Common myeloid progenitor, CD34-positive (primary cell): ENCODE measurements at regions not wholly inside any gene's neighbourhood (a gene's known extent, or its start where the extent isn't known, plus 50 kb on each side); places are given as distances from the start of the nearest gene placed in this dataset.
"Not testable (repeated sequence)": the region's sequence is repeated elsewhere in the genome, so short reads cannot be mapped to it uniquely, and the experiment has no call there.

Experiments used
- CTCF ChIA-PET: fragments of 350-600 bp; sonication (Branson Sonifier 250); formaldehyde crosslinking; loops from one replicate; lab custom pipeline; 2021; ENCODE audit warnings: antibody characterized with exemption; lab: Charles Lee
- POLR2A ChIA-PET: fragments of 350-600 bp; sonication (Branson Sonifier 250); formaldehyde crosslinking; loops from one replicate; lab custom pipeline; 2021; ENCODE audit warnings: antibody characterized with exemption; lab: Charles Lee
- DNase-seq, 3 donors: peaks; one replicate each; pipeline versions ENCODE4 v3.0.0 to v3.0.0-alpha.2; 2013
- H3K27ac ChIP-seq, 2 experiments: 1 replicate in 1 of 2; 2 replicates in 1 of 2; pipeline ENCODE4 v1.7.0; 2013; ENCODE audit warnings: inconsistent platforms in 2 of 2, low read length in 2 of 2, mild to moderate bottlenecking in 2 of 2, low read depth in 1 of 2, moderate library complexity in 1 of 2; ENCODE audit not compliant: severe bottlenecking in 2 of 2, insufficient read depth in 1 of 2, poor library complexity in 1 of 2
- H3K27me3 ChIP-seq, 5 experiments: replicated peaks in 2 of 5; 1 replicate in 3 of 5; 2 replicates in 2 of 5; pipeline versions ENCODE4 v1.6.1 to v1.7.0; 2013; ENCODE audit warnings: low read length in 4 of 5, mild to moderate bottlenecking in 2 of 5, moderate library complexity in 2 of 5, inconsistent platforms in 1 of 5; ENCODE audit not compliant: insufficient read depth in 5 of 5, control insufficient read depth in 4 of 5
- H3K36me3 ChIP-seq, 4 experiments: 1 replicate in 2 of 4; 2 replicates in 2 of 4; pipeline versions ENCODE4 v1.6.1 to v1.7.0; 2013; ENCODE audit warnings: low read length in 3 of 4, control low read depth in 1 of 4, mild to moderate bottlenecking in 1 of 4; ENCODE audit not compliant: control insufficient read depth in 4 of 4, insufficient read depth in 4 of 4
- H3K4me1 ChIP-seq, 4 experiments: 1 replicate in 3 of 4; 2 replicates in 1 of 4; pipeline versions ENCODE4 v1.6.1 to v1.7.1; 2013; ENCODE audit warnings: low read length in 3 of 4, mild to moderate bottlenecking in 3 of 4, control low read depth in 1 of 4, inconsistent platforms in 1 of 4, moderate library complexity in 1 of 4; ENCODE audit not compliant: control insufficient read depth in 4 of 4, insufficient read depth in 4 of 4; ENCODE audit errors: control extremely low read depth in 1 of 4
- H3K4me3 ChIP-seq, 7 experiments: 1 replicate in 4 of 7; 2 replicates in 3 of 7; pipeline versions ENCODE4 v1.5.1 to v1.7.0; 2013; ENCODE audit warnings: mild to moderate bottlenecking in 7 of 7, low read length in 6 of 7, moderate library complexity in 6 of 7, inconsistent platforms in 2 of 7, low read depth in 2 of 7, control low read depth in 1 of 7; ENCODE audit not compliant: insufficient read depth in 4 of 7, control insufficient read depth in 1 of 7; ENCODE audit errors: extremely low read depth in 1 of 7
- H3K9me3 ChIP-seq, 5 experiments: 1 replicate in 4 of 5; 2 replicates in 1 of 5; pipeline versions ENCODE4 v1.6.1 to v1.7.1; 2013; ENCODE audit warnings: low read length in 4 of 5, mild to moderate bottlenecking in 2 of 5, inconsistent platforms in 1 of 5, low read depth in 1 of 5, moderate library complexity in 1 of 5; ENCODE audit not compliant: control insufficient read depth in 4 of 5, insufficient read depth in 2 of 5; ENCODE audit errors: control extremely low read depth in 1 of 5
- WGBS: methylation state at CpG from one replicate; pipeline ENCODE4 v1.1.5; 2013; ENCODE audit not compliant: insufficient coverage; 5-methylcytosine and 5-hydroxymethylcytosine counted together

- Histone ChIP-seq H3K27ac (no peak overlapping the region), H3K4me3 (no peak overlapping the region), H3K27me3 (no peaks in the 10 kb centered on the region), H3K9me3 (peaks cover 0 to 4% (median 3%) of the 10 kb centered on the region in 5 experiments), H3K4me1 (no peaks in the 10 kb centered on the region), H3K36me3 (no peaks in the 10 kb centered on the region)
- no peak for DNase-seq
- ChIA-PET POLR2A (no interaction called here), CTCF (no interaction called here)
- WGBS, result 94% methylated on average over 6 of the region's 6 CpGs
Observed at GRCh38 chr2:72078773-72079172, 68.9 kb downstream of the CYP26B1 start.

GRCh38 chr2:72077702-72078169 lies 69.9 kb downstream of the CYP26B1 start:
- ChIA-PET CTCF (no interaction called here), POLR2A (no interaction called here)
- Histone ChIP-seq H3K4me3 (no peak overlapping the region), H3K4me1 (no peaks in the 10 kb centered on the region), H3K36me3 (no peaks in the 10 kb centered on the region), H3K27ac (no peak overlapping the region), H3K27me3 (no peaks in the 10 kb centered on the region), H3K9me3 (peaks cover 0 to 5% (median 3%) of the 10 kb centered on the region in 5 experiments)
- 100% methylated on average over 1 of the region's 1 CpG for WGBS
- DNase-seq, result no peak

GRCh38 chr2:72073373-72073772 lies 74.3 kb downstream of the CYP26B1 start:
- DNase-seq, POLR2A ChIA-PET, H3K4me1 ChIP-seq, H3K4me3 ChIP-seq, H3K36me3 ChIP-seq, H3K27me3 ChIP-seq, H3K27ac ChIP-seq, CTCF ChIA-PET, H3K9me3 ChIP-seq: not testable (repeated sequence)
- 94% methylated on average over 5 of the region's 8 CpGs for WGBS

- WGBS, result 100% methylated on average over 2 of the region's 14 CpGs
Observed at GRCh38 chr2:72064197-72064596, 83.5 kb downstream of the CYP26B1 start.

GRCh38 chr2:72062336-72062735 lies 85.3 kb downstream of the CYP26B1 start:
- H3K4me3 ChIP-seq, result no peak overlapping the region
- no peak overlapping the region for H3K27ac ChIP-seq
- no peaks in the 10 kb centered on the region for H3K36me3 ChIP-seq
- no peaks in the 10 kb centered on the region for H3K27me3 ChIP-seq
- CTCF ChIA-PET, result no interaction called here
- DNase-seq, result no peak
- no peaks in the 10 kb centered on the region for H3K4me1 ChIP-seq
- H3K9me3 ChIP-seq, result peaks cover 0 to 3% (median 0%) of the 10 kb centered on the region in 5 experiments
- 100% methylated on average over 3 of the region's 3 CpGs for WGBS
- POLR2A ChIA-PET, result no interaction called here

More at GRCh38 chr2:72064197-72064596, 83.5 kb downstream of the CYP26B1 start:
- CTCF ChIA-PET, H3K9me3 ChIP-seq, POLR2A ChIA-PET, H3K4me3 ChIP-seq, DNase-seq, H3K27me3 ChIP-seq, H3K36me3 ChIP-seq, H3K4me1 ChIP-seq, H3K27ac ChIP-seq: not testable (repeated sequence)

GRCh38 chr2:72057308-72057707 lies 90.4 kb downstream of the CYP26B1 start:
- Histone ChIP-seq H3K4me1 (no peaks in the 10 kb centered on the region), H3K27ac (no peak overlapping the region), H3K36me3 (no peaks in the 10 kb centered on the region), H3K9me3 (peaks cover 0 to 3% (median 0%) of the 10 kb centered on the region in 5 experiments), H3K4me3 (no peak overlapping the region), H3K27me3 (no peaks in the 10 kb centered on the region)
- no peak for DNase-seq
- CTCF ChIA-PET, result no interaction called here
- POLR2A ChIA-PET, result no interaction called here
- 100% methylated on average over 1 of the region's 1 CpG for WGBS

- Histone ChIP-seq H3K9me3 (peaks cover 0 to 6% (median 0%) of the 10 kb centered on the region in 5 experiments), H3K4me3 (no peak overlapping the region), H3K27ac (no peak overlapping the region), H3K36me3 (no peaks in the 10 kb centered on the region), H3K27me3 (no peaks in the 10 kb centered on the region), H3K4me1 (no peaks in the 10 kb centered on the region)
- ChIA-PET POLR2A (no interaction called here), CTCF (no interaction called here)
- 100% methylated on average over 2 of the region's 4 CpGs for WGBS
- DNase-seq, result no peak
Observed at GRCh38 chr2:72051971-72052505, 95.6 kb downstream of the CYP26B1 start.
